ENCODE measurements at regions not wholly inside any gene's neighbourhood (a gene's known extent, or its start where the extent isn't known, plus 50 kb on each side); places are given as distances from the start of the nearest gene placed in this dataset.
"Not testable (repeated sequence)": the region's sequence is repeated elsewhere in the genome, so short reads cannot be mapped to it uniquely, and the experiment has no call there.

GRCh38 chr12:91718326-91718725, 427.3 kb downstream of the BTG1 start:
- DNase-seq, result no peak

- no peak for DNase-seq
These were observed 427.8 kb downstream of the BTG1 start for GRCh38 chr12:91717804-91718203.

GRCh38 chr12:91711925-91712324, 433.7 kb downstream of the BTG1 start:
- DNase-seq, result not testable (repeated sequence)

- DNase-seq, result no peak
These were observed 439.2 kb downstream of the BTG1 start for GRCh38 chr12:91706466-91706865.

GRCh38 chr12:91704446-91704845, 441.2 kb downstream of the BTG1 start:
- DNase-seq, result no peak

GRCh38 chr12:91703491-91704283, 442.0 kb downstream of the BTG1 start:
- DNase-seq, result no peak

GRCh38 chr12:91702843-91703425, 442.7 kb downstream of the BTG1 start:
- no peak for DNase-seq

- no peak for DNase-seq
These were observed 449.7 kb downstream of the BTG1 start for GRCh38 chr12:91695964-91696363.

GRCh38 chr12:91695406-91695805, 450.2 kb downstream of the BTG1 start:
- DNase-seq, result not testable (repeated sequence)

- DNase-seq, result no peak
These were observed 455.1 kb downstream of the BTG1 start for GRCh38 chr12:91690531-91690930.

- no peak for DNase-seq
These were observed 458.3 kb downstream of the BTG1 start for GRCh38 chr12:91687052-91688017.

- no peak for DNase-seq
These were observed 459.7 kb downstream of the BTG1 start for GRCh38 chr12:91685917-91686316.

GRCh38 chr12:91681751-91682150, 463.9 kb downstream of the BTG1 start:
- no peak for DNase-seq

- DNase-seq, result no peak
These were observed 464.8 kb downstream of the BTG1 start for GRCh38 chr12:91680864-91681263.

GRCh38 chr12:91677556-91677955, 468.1 kb downstream of the BTG1 start:
- no peak for DNase-seq

GRCh38 chr12:91675401-91675800, 470.2 kb downstream of the BTG1 start:
- no peak for DNase-seq

GRCh38 chr12:91672130-91672529, 473.5 kb downstream of the BTG1 start:
- no peak for DNase-seq

- no peak for DNase-seq
These were observed 478.0 kb downstream of the BTG1 start for GRCh38 chr12:91667694-91668093.

GRCh38 chr12:91663744-91664143, 481.1 kb upstream of the DCN start:
- no peak for DNase-seq

- DNase-seq, result no peak
These were observed 480.7 kb upstream of the DCN start for GRCh38 chr12:91663310-91663709.

GRCh38 chr12:91662021-91662420, 479.4 kb upstream of the DCN start:
- DNase-seq, result no peak

- no peak for DNase-seq
These were observed 474.4 kb upstream of the DCN start for GRCh38 chr12:91657032-91657431.

- DNase-seq, result no peak
These were observed 473.3 kb upstream of the DCN start for GRCh38 chr12:91655966-91656365.

- DNase-seq, result no peak
These were observed 471.5 kb upstream of the DCN start for GRCh38 chr12:91654087-91654486.

Data from stimulated activated CD8-positive, alpha-beta memory T cell treated with anti-CD3 and anti-CD28 coated beads, Interleukin-4, amount 100 ng/mL, for 48 hours (primary cell).